IMR-90 (cell line): ENCODE measurements at regions not wholly inside any gene's neighbourhood (a gene's known extent, or its start where the extent isn't known, plus 50 kb on each side); places are given as distances from the start of the nearest gene placed in this dataset.

Source experiments
- ATAC-seq: fragments of 200-7000 bp; cut with Tn5 transposase; 2 replicates; pipeline ENCODE4 v1.9.1; 2020; ENCODE audit warnings: low read depth, mild to moderate bottlenecking, moderate library complexity
- BruUV-seq: library from RNA; stranded (reverse); fragments of 400-500 nt; replicated peaks from 2 replicates; lab custom pipeline; 2021; lab: Mats Ljungman, UMichigan
- CTCF ChIA-PET: fragments of 300-600 bp; formaldehyde crosslinking; extraction: SDS; loops from one replicate; lab custom pipeline; 2021; ENCODE audit warnings: antibody characterized with exemption; lab: Yijun Ruan, JAX
- POLR2A ChIA-PET: fragments of 300-600 bp; sonication (Branson Sonifier 250); formaldehyde crosslinking; loops from one replicate; lab custom pipeline; 2022; ENCODE audit warnings: antibody characterized with exemption; ENCODE audit not compliant: unreplicated experiment; lab: Charles Lee
- DNase-seq: peaks from one replicate; pipeline ENCODE4 v3.0.0; 2013
- H2AFZ ChIP-seq: replicated peaks from 2 replicates; pipeline ENCODE3; 2013; ENCODE audit warnings: low read length, mild to moderate bottlenecking; ENCODE audit not compliant: poor library complexity
- H2AK5ac ChIP-seq: 2 replicates; pipeline ENCODE4 v1.6.1; 2013; ENCODE audit warnings: low read depth, low read length, inconsistent platforms
- H2AK9ac ChIP-seq: replicated peaks from 2 replicates; pipeline ENCODE3; 2013; ENCODE audit warnings: mild to moderate bottlenecking, low read depth, low read length, moderate library complexity; ENCODE audit not compliant: poor library complexity
- H2BK120ac ChIP-seq: 2 replicates; pipeline ENCODE4 v1.6.1; 2013; ENCODE audit warnings: low read depth, low read length, inconsistent platforms
- H2BK15ac ChIP-seq: 3 replicates; pipeline ENCODE4 v1.6.1; 2013; ENCODE audit warnings: low read depth, low read length, inconsistent platforms
- H2BK20ac ChIP-seq: 2 replicates; pipeline ENCODE4 v1.6.1; 2013; ENCODE audit warnings: low read depth, mild to moderate bottlenecking, inconsistent platforms, low read length, moderate library complexity
- H2BK5ac ChIP-seq: 2 replicates; pipeline ENCODE4 v1.6.1; 2013; ENCODE audit warnings: mild to moderate bottlenecking, low read depth, low read length, inconsistent platforms; ENCODE audit not compliant: poor library complexity, severe bottlenecking
- H3K14ac ChIP-seq: replicated peaks from 2 replicates; pipeline ENCODE4 v1.6.1; 2013; ENCODE audit warnings: low read depth, low read length, inconsistent platforms
- H3K18ac ChIP-seq: 2 replicates; pipeline ENCODE4 v1.6.1; 2013; ENCODE audit warnings: low read depth, low read length, control low read depth
- H3K23ac ChIP-seq: 2 replicates; pipeline ENCODE4 v1.6.1; 2013; ENCODE audit warnings: low read depth, low read length, inconsistent platforms
- H3K27ac ChIP-seq: 2 replicates; pipeline ENCODE4 v1.5.1; 2013; ENCODE audit warnings: mild to moderate bottlenecking, control low read depth, low read length; ENCODE audit not compliant: insufficient read depth
- H3K27me3 ChIP-seq: 2 replicates; pipeline ENCODE4 v1.6.1; 2013; ENCODE audit warnings: low read length; ENCODE audit not compliant: control insufficient read depth, insufficient read depth
- H3K36me3 ChIP-seq: 2 replicates; pipeline ENCODE4 v1.6.1; 2013; ENCODE audit warnings: low read length, mixed read lengths; ENCODE audit not compliant: control insufficient read depth, insufficient read depth
- H3K4ac ChIP-seq: 2 replicates; pipeline ENCODE4 v1.6.1; 2013; ENCODE audit warnings: low read depth, low read length, inconsistent platforms
- H3K4me1 ChIP-seq: 2 replicates; pipeline ENCODE4 v1.6.1; 2013; ENCODE audit warnings: low read length, mixed read lengths; ENCODE audit not compliant: control insufficient read depth, insufficient read depth
- H3K4me2 ChIP-seq: 2 replicates; pipeline ENCODE4 v1.6.1; 2013; ENCODE audit warnings: low read depth, mild to moderate bottlenecking, control low read depth, low read length, moderate library complexity
- H3K4me3 ChIP-seq: 2 replicates; pipeline ENCODE4 v1.5.1; 2013; ENCODE audit warnings: low read depth, mild to moderate bottlenecking, control low read depth, low read length, moderate library complexity; ENCODE audit not compliant: insufficient read depth
- H3K56ac ChIP-seq: 2 replicates; pipeline ENCODE4 v1.6.1; 2013; ENCODE audit warnings: low read length, inconsistent platforms; ENCODE audit not compliant: insufficient read depth; ENCODE audit errors: extremely low read depth
- H3K79me1 ChIP-seq, 2 experiments: 2 replicates each; pipeline ENCODE4 v1.6.1; 2013; ENCODE audit warnings: low read length in 2 of 2, inconsistent platforms in 1 of 2, low read depth in 1 of 2
- H3K9ac ChIP-seq: 2 replicates; pipeline ENCODE4 v1.6.1; 2013; ENCODE audit warnings: low read depth, low read length, control low read depth
- H3K9me1 ChIP-seq: 2 replicates; pipeline ENCODE4 v1.6.1; 2013; ENCODE audit warnings: low read length, inconsistent platforms; ENCODE audit not compliant: insufficient read depth
- H3K9me3 ChIP-seq: 2 replicates; pipeline ENCODE4 v1.6.1; 2013; ENCODE audit warnings: low read length; ENCODE audit not compliant: control insufficient read depth, insufficient read depth
- H4K20me1 ChIP-seq: 2 replicates; pipeline ENCODE4 v1.6.1; 2013; ENCODE audit warnings: low read length, inconsistent platforms; ENCODE audit not compliant: insufficient read depth
- H4K5ac ChIP-seq: 2 replicates; pipeline ENCODE4 v1.6.1; 2013; ENCODE audit warnings: mild to moderate bottlenecking, low read depth, low read length, control low read depth
- H4K8ac ChIP-seq, 2 experiments: 2 replicates each; pipeline ENCODE4 v1.6.1; 2013; ENCODE audit warnings: low read depth in 2 of 2, low read length in 2 of 2, control low read depth in 1 of 2, inconsistent platforms in 1 of 2
- H4K91ac ChIP-seq: 2 replicates; pipeline ENCODE4 v1.6.1; 2013; ENCODE audit warnings: low read depth, low read length, inconsistent platforms; ENCODE audit not compliant: insufficient read depth
- BHLHE40 ChIP-seq: fragments of 150-350 bp; IDR thresholded peaks from 2 replicates; pipeline ENCODE4 v1.6.1; 2016; ENCODE audit warnings: mild to moderate bottlenecking, low read depth, low read length
- MAFK ChIP-seq: IDR thresholded peaks from 2 replicates; pipeline ENCODE4 v1.6.1; 2012; ENCODE audit warnings: low read depth, low read length, improper control_type of control experiment
- MAZ ChIP-seq: IDR thresholded peaks from 2 replicates; pipeline ENCODE4 v1.6.1; 2012; ENCODE audit warnings: low read depth, mild to moderate bottlenecking, low read length, improper control_type of control experiment, moderate library complexity, borderline replicate concordance
- NFE2L2 ChIP-seq: fragments of 150-350 bp; IDR thresholded peaks from 2 replicates; pipeline ENCODE4 v1.6.1; 2016; ENCODE audit warnings: low read depth, mild to moderate bottlenecking, low read length
- WGBS, 2 experiments: methylation state at CpG; one replicate each; pipeline versions ENCODE4 v1.1.5 to v1.1.7; 2013; ENCODE audit warnings: missing lambda C conversion rate in 2 of 2; ENCODE audit not compliant: insufficient read length in 1 of 2; ENCODE audit errors: extremely low coverage in 2 of 2; 5-methylcytosine and 5-hydroxymethylcytosine counted together
- dilution Hi-C: fragments of 300-500 bp; cut with HindIII; formaldehyde crosslinking; loops from one replicate; pipeline ENCODE4 v1.14.3; 2018; ENCODE audit warnings: low sequenced_read_pairs; ENCODE audit not compliant: unreplicated experiment
- in situ Hi-C: fragments of 300-500 bp; cut with MboI; formaldehyde crosslinking; loops from 3 replicates; pipeline ENCODE4 v1.14.3; 2019; ENCODE audit warnings: low sequenced_read_pairs, inconsistent platforms, mixed read lengths
- intact Hi-C: fragments of 100-400 bp; cut with micrococcal nuclease; formaldehyde crosslinking; loops from 2 replicates; pipeline ENCODE4 v1.10.0; 2022
- TF ChIP-seq, protein P1 (sequence below): fragments of 150-350 bp; IDR thresholded peaks from 2 replicates; pipeline ENCODE4 v1.6.1; 2016; ENCODE audit warnings: low read depth, mild to moderate bottlenecking, low read length, moderate library complexity, borderline replicate concordance

- Histone ChIP-seq H2AK5ac (no peak overlapping the region), H3K36me3 (no peaks in the 10 kb centered on the region), H2BK5ac (no peak overlapping the region), H3K4ac (no peak overlapping the region), H2AFZ (no peak overlapping the region), H3K9me1 (no peaks in the 10 kb centered on the region), H3K4me2 (no peak overlapping the region), H3K56ac (no peak overlapping the region), H2BK20ac (no peak overlapping the region), H4K8ac (no peak overlapping the region), H2AK9ac (no peak overlapping the region), H3K23ac (no peak overlapping the region), H4K20me1 (no peaks in the 10 kb centered on the region), H3K18ac (no peak overlapping the region), H4K5ac (no peak overlapping the region), H4K91ac (no peak overlapping the region), H3K79me1 (no peaks in the 10 kb centered on the region), H2BK15ac (no peak overlapping the region), H3K9ac (no peak overlapping the region), H3K27ac (no peak overlapping the region), H2BK120ac (no peak overlapping the region), H3K27me3 (no peaks in the 10 kb centered on the region), H3K4me3 (no peak overlapping the region), H3K9me3 (peaks cover 9% of the 10 kb centered on the region; the same call in 1 of the 2 replicates), H3K14ac (no peak overlapping the region), H3K4me1 (no peaks in the 10 kb centered on the region)
- TF ChIP-seq MAFK (no peak), MAZ (no peak), BHLHE40 (no peak), NFE2L2 (no peak)
- TF ChIP-seq, protein P1, sequence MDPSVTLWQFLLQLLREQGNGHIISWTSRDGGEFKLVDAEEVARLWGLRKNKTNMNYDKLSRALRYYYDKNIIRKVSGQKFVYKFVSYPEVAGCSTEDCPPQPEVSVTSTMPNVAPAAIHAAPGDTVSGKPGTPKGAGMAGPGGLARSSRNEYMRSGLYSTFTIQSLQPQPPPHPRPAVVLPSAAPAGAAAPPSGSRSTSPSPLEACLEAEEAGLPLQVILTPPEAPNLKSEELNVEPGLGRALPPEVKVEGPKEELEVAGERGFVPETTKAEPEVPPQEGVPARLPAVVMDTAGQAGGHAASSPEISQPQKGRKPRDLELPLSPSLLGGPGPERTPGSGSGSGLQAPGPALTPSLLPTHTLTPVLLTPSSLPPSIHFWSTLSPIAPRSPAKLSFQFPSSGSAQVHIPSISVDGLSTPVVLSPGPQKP: no peak
- BruUV-seq: no TSS peak
- intact Hi-C loops (no loop called here), in situ Hi-C loops (no loop called here), dilution Hi-C loops (no loop called here)
- 46% methylated on average over 2 of the region's 7 CpGs; no CpG with 5 or more reads in 1 of the 2 experiments for WGBS, 2 experiments
- CTCF ChIA-PET: no interaction called here
- no peak for DNase-seq
- POLR2A ChIA-PET: no interaction called here
- no peak for ATAC-seq
These were observed 211.7 kb upstream of the WSB1 start for GRCh38 chr17:27082023-27082774.
